Suprapubic skin (tissue), 4 donors: ENCODE measurements at regions not wholly inside any gene's neighbourhood (a gene's known extent, or its start where the extent isn't known, plus 50 kb on each side); places are given as distances from the start of the nearest gene placed in this dataset.

Source experiments
- DNase-seq, 2 donors: peaks; one replicate each; pipeline ENCODE4 v3.0.0-alpha.2; 2019; ENCODE audit warnings: low spot score in 2 of 2
- H3K27ac ChIP-seq: fragments of 200-600 bp; sonication (generic); one replicate; pipeline ENCODE4 v1.5.1; 2019
- H3K27me3 ChIP-seq: fragments of 200-600 bp; sonication (generic); one replicate; pipeline ENCODE4 v1.5.1; 2019
- H3K36me3 ChIP-seq: fragments of 200-600 bp; sonication (generic); one replicate; pipeline ENCODE4 v1.5.1; 2019
- H3K4me1 ChIP-seq: fragments of 200-600 bp; sonication (generic); one replicate; pipeline ENCODE4 v1.5.1; 2019
- H3K4me3 ChIP-seq: fragments of 200-600 bp; sonication (generic); one replicate; pipeline ENCODE4 v1.5.1; 2019; ENCODE audit warnings: mild to moderate bottlenecking
- H3K9me3 ChIP-seq: fragments of 200-600 bp; sonication (generic); one replicate; pipeline ENCODE4 v1.5.1; 2019
- EP300 ChIP-seq: sonication (generic); formaldehyde crosslinking; IDR thresholded peaks from one replicate; pipeline ENCODE4 v1.6.1; 2017; ENCODE audit warnings: antibody characterized with exemption
- POLR2A ChIP-seq, 2 donors: fragments of 450-650 bp; IDR thresholded peaks; one replicate each; pipeline ENCODE4 v1.6.1; 2017; ENCODE audit warnings: antibody characterized with exemption in 2 of 2, mild to moderate bottlenecking in 2 of 2, moderate library complexity in 2 of 2
- POLR2AphosphoS5 ChIP-seq, 3 donors: sonication (generic); formaldehyde crosslinking; IDR thresholded peaks; one replicate each; pipeline ENCODE4 v1.6.1; 2017; ENCODE audit warnings: antibody characterized with exemption in 3 of 3
- WGBS: methylation state at CpG from one replicate; pipeline ENCODE4 v1.1.5; 2018; 5-methylcytosine and 5-hydroxymethylcytosine counted together
- TF ChIP-seq, protein P1 (sequence below), 2 donors: fragments of 200-600 bp in 1 of 2; fragments of 450-650 bp in 1 of 2; sonication (generic) in 1 of 2; IDR thresholded peaks; one replicate each; pipeline ENCODE4 v1.5.1; 2016 to 2019; ENCODE audit warnings: antibody characterized with exemption in 2 of 2, mild to moderate bottlenecking in 1 of 2, moderate library complexity in 1 of 2

DNA sequence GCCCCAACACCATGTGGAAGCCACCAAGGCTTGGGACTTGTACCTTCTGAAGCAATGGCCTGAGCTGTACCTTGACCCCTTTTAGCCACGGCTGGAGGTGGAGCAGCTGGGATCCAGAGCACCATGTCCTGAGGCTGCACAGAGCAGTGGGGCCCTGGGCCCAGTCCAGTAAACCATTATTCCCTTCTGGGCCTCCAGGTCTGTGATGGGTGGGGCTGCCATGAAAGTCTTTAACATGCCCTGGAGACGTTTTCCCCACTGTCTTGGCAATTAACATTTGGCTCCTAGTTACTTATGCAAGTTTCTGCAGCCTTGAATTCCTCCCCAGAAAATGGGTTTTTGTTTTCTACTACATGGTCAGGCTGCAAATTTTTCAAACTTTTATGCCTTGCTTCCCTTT lies 323.7 kb upstream of the ZP4 start:
- H3K4me3 ChIP-seq: no peak overlapping the region
- no peaks in the 10 kb centered on the region for H3K9me3 ChIP-seq
- no peaks in the 10 kb centered on the region for H3K36me3 ChIP-seq
- WGBS: 37% methylated on average over 2 of the region's 2 CpGs
- no peak for TF ChIP-seq POLR2A (IDR thresholded peaks at IDR 0.05)
- no peak for TF ChIP-seq POLR2AphosphoS5 (IDR thresholded peaks at IDR 0.05)
- TF ChIP-seq, protein P1, sequence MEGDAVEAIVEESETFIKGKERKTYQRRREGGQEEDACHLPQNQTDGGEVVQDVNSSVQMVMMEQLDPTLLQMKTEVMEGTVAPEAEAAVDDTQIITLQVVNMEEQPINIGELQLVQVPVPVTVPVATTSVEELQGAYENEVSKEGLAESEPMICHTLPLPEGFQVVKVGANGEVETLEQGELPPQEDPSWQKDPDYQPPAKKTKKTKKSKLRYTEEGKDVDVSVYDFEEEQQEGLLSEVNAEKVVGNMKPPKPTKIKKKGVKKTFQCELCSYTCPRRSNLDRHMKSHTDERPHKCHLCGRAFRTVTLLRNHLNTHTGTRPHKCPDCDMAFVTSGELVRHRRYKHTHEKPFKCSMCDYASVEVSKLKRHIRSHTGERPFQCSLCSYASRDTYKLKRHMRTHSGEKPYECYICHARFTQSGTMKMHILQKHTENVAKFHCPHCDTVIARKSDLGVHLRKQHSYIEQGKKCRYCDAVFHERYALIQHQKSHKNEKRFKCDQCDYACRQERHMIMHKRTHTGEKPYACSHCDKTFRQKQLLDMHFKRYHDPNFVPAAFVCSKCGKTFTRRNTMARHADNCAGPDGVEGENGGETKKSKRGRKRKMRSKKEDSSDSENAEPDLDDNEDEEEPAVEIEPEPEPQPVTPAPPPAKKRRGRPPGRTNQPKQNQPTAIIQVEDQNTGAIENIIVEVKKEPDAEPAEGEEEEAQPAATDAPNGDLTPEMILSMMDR (IDR thresholded peaks at IDR 0.05): no peak
- no peak for TF ChIP-seq EP300
- H3K27me3 ChIP-seq: no peaks in the 10 kb centered on the region
- DNase-seq: no peak
- H3K4me1 ChIP-seq: no peaks in the 10 kb centered on the region
- no peak overlapping the region for H3K27ac ChIP-seq

DNA sequence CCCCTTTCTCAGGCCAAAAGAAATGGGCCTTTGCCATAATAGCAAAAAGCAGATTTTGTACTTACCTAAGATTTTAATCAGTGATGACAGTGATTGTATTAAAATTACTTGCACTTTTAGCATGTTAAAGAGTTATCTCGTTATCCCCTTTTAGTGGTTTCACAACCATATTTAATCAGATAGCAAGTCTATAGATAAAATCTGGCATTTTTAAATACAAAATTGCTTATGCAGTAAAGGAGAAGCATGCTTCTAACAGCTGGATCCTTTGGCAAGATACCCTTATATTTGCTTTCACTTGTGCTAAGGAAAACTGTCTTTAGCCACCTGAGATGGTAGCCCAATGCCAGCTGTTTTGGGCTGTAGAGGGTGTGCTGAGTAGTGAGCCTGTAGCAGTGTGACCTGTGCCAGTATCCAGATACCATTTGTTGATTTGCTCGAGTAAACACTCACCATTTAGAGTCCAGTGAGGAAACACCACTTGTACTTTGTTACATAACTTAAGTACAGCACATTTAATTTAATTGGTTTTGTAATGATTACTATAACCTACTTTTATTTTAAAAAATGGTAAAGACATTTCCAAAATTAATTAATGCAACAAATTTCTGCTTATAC lies 314.4 kb upstream of the ZP4 start:
- WGBS: 51% methylated on average over 2 of the region's 2 CpGs
- Histone ChIP-seq H3K36me3 (no peaks in the 10 kb centered on the region), H3K9me3 (no peaks in the 10 kb centered on the region), H3K4me3 (no peak overlapping the region), H3K27me3 (no peaks in the 10 kb centered on the region), H3K27ac (no peak overlapping the region), H3K4me1 (no peaks in the 10 kb centered on the region)
- TF ChIP-seq POLR2A (IDR thresholded peaks at IDR 0.05) (no peak), EP300 (no peak), POLR2AphosphoS5 (IDR thresholded peaks at IDR 0.05) (no peak)
- TF ChIP-seq, protein P1 (IDR thresholded peaks at IDR 0.05): no peak
- no peak for DNase-seq

DNA sequence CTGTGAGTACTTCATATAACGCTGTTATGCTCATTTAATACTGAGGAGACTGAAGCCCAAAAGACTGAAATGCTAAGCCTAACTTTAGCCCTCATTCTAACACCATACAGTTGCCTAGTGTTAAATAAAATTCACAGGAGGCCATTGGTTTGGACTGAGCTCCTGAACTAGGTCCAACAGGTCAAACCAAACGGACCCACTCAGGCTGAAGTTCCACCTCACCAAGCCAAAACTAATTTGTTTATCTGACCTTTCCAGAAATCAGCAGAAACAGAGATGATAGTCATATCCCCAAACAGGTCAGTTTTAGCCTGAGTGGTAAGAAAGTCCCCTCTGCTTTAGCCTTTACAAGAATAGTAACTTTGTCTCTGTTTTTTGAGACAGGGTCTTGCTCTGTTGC lies 311.3 kb upstream of the ZP4 start:
- no peaks in the 10 kb centered on the region for H3K4me1 ChIP-seq
- no peaks in the 10 kb centered on the region for H3K36me3 ChIP-seq
- 68% methylated on average over 2 of the region's 2 CpGs for WGBS
- H3K4me3 ChIP-seq: no peak overlapping the region
- DNase-seq: no peak
- no peaks in the 10 kb centered on the region for H3K9me3 ChIP-seq
- no peaks in the 10 kb centered on the region for H3K27me3 ChIP-seq
- TF ChIP-seq POLR2AphosphoS5 (IDR thresholded peaks at IDR 0.05) (no peak), EP300 (no peak), POLR2A (IDR thresholded peaks at IDR 0.05) (no peak)
- TF ChIP-seq, protein P1 (IDR thresholded peaks at IDR 0.05): no peak
- no peak overlapping the region for H3K27ac ChIP-seq

DNA sequence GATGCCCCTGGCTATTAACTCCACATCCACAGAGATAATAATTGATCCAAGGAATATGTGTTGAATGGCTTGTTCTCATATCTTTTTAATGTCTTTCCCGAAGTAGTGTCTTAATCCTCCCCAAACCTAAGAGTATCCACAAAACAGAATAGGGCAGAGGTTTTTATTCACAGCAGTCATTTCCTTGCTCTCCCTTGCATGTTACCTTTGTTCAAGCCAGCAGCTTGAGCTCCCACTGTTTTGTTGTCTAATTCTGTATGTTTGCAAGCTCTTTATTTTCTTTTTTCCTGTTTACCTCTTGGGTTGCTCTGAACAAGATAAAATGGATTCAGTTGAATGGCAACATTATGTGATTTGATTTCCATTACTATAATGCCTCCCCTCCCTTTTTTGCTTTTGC lies 308.6 kb upstream of the ZP4 start:
- no peaks in the 10 kb centered on the region for H3K9me3 ChIP-seq
- TF ChIP-seq, protein P1 (IDR thresholded peaks at IDR 0.05): no peak
- no peak for TF ChIP-seq EP300
- TF ChIP-seq POLR2A (IDR thresholded peaks at IDR 0.05): no peak
- TF ChIP-seq POLR2AphosphoS5 (IDR thresholded peaks at IDR 0.05): no peak
- no peaks in the 10 kb centered on the region for H3K36me3 ChIP-seq
- no peak for DNase-seq
- 61% methylated on average over 1 of the region's 1 CpG for WGBS
- no peak overlapping the region for H3K27ac ChIP-seq
- no peak overlapping the region for H3K4me3 ChIP-seq
- H3K4me1 ChIP-seq: no peaks in the 10 kb centered on the region
- H3K27me3 ChIP-seq: no peaks in the 10 kb centered on the region

DNA sequence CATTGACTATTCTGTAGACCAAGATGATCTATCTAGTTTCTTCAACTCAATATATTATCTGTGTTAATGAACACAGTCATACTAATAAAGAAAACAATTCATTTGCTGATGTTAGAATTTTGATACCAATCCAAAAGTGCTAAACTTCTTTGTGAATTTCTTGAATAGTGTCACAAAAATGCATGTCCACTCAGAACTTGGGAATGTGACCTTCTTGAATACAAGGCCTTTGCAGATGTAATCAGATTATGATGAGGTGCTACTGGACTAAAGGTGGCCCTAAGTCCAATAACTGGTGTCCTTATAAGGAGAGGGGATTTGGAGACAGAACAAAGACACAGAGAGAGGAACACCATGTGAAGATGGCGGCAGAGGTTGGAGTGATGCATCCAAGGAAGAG lies 305.8 kb upstream of the ZP4 start:
- no peak overlapping the region for H3K27ac ChIP-seq
- H3K27me3 ChIP-seq: no peaks in the 10 kb centered on the region
- TF ChIP-seq EP300: no peak
- no peak for TF ChIP-seq POLR2AphosphoS5 (IDR thresholded peaks at IDR 0.05)
- TF ChIP-seq, protein P1 (IDR thresholded peaks at IDR 0.05): no peak
- no peak for TF ChIP-seq POLR2A (IDR thresholded peaks at IDR 0.05)
- no peak for DNase-seq
- H3K9me3 ChIP-seq: no peaks in the 10 kb centered on the region
- H3K36me3 ChIP-seq: no peaks in the 10 kb centered on the region
- no peak overlapping the region for H3K4me3 ChIP-seq
- 86% methylated on average over 1 of the region's 1 CpG for WGBS
- H3K4me1 ChIP-seq: no peaks in the 10 kb centered on the region
